ENCODE measurements at regions not wholly inside any gene's neighbourhood (a gene's known extent, or its start where the extent isn't known, plus 50 kb on each side); places are given as distances from the start of the nearest gene placed in this dataset.
"Not testable (repeated sequence)": the region's sequence is repeated elsewhere in the genome, so short reads cannot be mapped to it uniquely, and the experiment has no call there.

GRCh38 chr6:16991981-16992629 is 109.7 kb upstream of the STMND1 start:
- H3K9ac ChIP-seq (ENCODE audit: control insufficient read depth, insufficient read depth, low read length) = no peak overlapping the region
- ATAC-seq = no peak
- H3K79me2 ChIP-seq (ENCODE audit: control insufficient read depth, insufficient read depth, low read length) = no peaks in the 10 kb centered on the region
- no peak overlapping the region for H3K4me2 ChIP-seq (ENCODE audit: control insufficient read depth, insufficient read depth)
- H4K20me1 ChIP-seq (ENCODE audit: control insufficient read depth, insufficient read depth) = no peaks in the 10 kb centered on the region
- CTCF ChIA-PET = interaction anchor here (0.7 kb wide), 1 partner anchor 9 kb away, joined by 3 read pairs; no protein-coding TSS in a partner anchor
- H3K4me1 ChIP-seq (ENCODE audit: control insufficient read depth, insufficient read depth, low read length) = no peaks in the 10 kb centered on the region
- WGBS (ENCODE audit: insufficient coverage, insufficient replicate concordance, low lambda C conversion rate, missing lambda C conversion rate) = 0% methylated on average over 3 of the region's 3 CpGs
- intact Hi-C loops (cut with micrococcal nuclease; ENCODE audit: unreplicated experiment) = no loop called here
- no peaks in the 10 kb centered on the region; a peak in 1 of 4 replicates for H3K27me3 ChIP-seq (replicated peaks in 1 of 2; ENCODE audit: control insufficient read depth in 2 of 2, insufficient read depth in 2 of 2, low read length in 1 of 2)
- H3K9me3 ChIP-seq (replicated peaks; ENCODE audit: control insufficient read depth, insufficient read depth, low read length) = no peaks in the 10 kb centered on the region; the same call in 2 of the 3 replicates
- RAD21 ChIA-PET (ENCODE audit: unreplicated experiment) = no interaction called here
- no peak for DNase-seq (ENCODE audit: low read depth, low spot score)
- in situ Hi-C loops (cut with MboI) = no loop called here
- SMC1A ChIA-PET (ENCODE audit: uncharacterized antibody, unreplicated experiment) = no interaction called here
- TF ChIP-seq CBX5 (IDR thresholded peaks at IDR 0.05; ENCODE audit: low read depth) = no peak
- TF ChIP-seq JUNB (IDR thresholded peaks at IDR 0.05) = no peak
- TF ChIP-seq IRF4 (IDR thresholded peaks at IDR 0.05; ENCODE audit: low read depth, low read length) = no peak
- POLR2A ChIA-PET = no interaction called here
- H3K27ac ChIP-seq (ENCODE audit: control insufficient read depth, insufficient read depth) = no peak overlapping the region
- no peak for FAIRE-seq
- no TSS peak for BruUV-seq (replicated peaks)
- no peaks in the 10 kb centered on the region for H3K36me3 ChIP-seq (ENCODE audit: control insufficient read depth in 2 of 2, insufficient read depth in 2 of 2, low read length in 1 of 2)
- no peak overlapping the region for H2AFZ ChIP-seq (ENCODE audit: control insufficient read depth, low read depth, low read length)
- no peak overlapping the region for H3K4me3 ChIP-seq

DNA sequence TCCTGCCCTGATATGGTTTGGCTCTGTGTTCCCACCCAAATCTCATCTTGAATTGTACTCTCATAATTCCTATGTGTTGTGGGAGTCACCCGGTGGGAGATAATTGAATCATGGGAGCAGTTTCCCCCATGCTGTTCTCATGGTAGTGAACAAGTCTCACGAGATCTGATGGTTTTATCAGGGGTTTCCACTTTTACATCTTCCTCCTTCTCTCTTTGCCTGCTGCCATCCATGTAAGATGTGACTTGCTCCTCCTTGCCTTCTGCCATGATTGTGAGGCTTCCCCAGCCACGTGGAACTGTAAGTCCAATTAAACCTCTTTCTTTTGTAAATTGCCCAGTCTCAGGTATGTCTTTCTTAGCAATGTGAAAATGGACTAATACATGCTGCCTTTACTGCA is 111.9 kb upstream of the STMND1 start:
- RAD21 ChIA-PET (ENCODE audit: unreplicated experiment); H4K20me1 ChIP-seq (ENCODE audit: control insufficient read depth, insufficient read depth); H3K4me3 ChIP-seq; intact Hi-C loops (cut with micrococcal nuclease; ENCODE audit: unreplicated experiment); in situ Hi-C loops (cut with MboI); CTCF ChIA-PET; SMC1A ChIA-PET (ENCODE audit: uncharacterized antibody, unreplicated experiment); H3K36me3 ChIP-seq (ENCODE audit: control insufficient read depth in 2 of 2, insufficient read depth in 2 of 2, low read length in 1 of 2); H3K79me2 ChIP-seq (ENCODE audit: control insufficient read depth, insufficient read depth, low read length); H3K4me2 ChIP-seq (ENCODE audit: control insufficient read depth, insufficient read depth); FAIRE-seq; H2AFZ ChIP-seq (ENCODE audit: control insufficient read depth, low read depth, low read length); H3K9me3 ChIP-seq (replicated peaks; ENCODE audit: control insufficient read depth, insufficient read depth, low read length); BruUV-seq (replicated peaks); H3K9ac ChIP-seq (ENCODE audit: control insufficient read depth, insufficient read depth, low read length); POLR2A ChIA-PET; ATAC-seq; DNase-seq (ENCODE audit: low read depth, low spot score); H3K4me1 ChIP-seq (ENCODE audit: control insufficient read depth, insufficient read depth, low read length); H3K27me3 ChIP-seq (replicated peaks in 1 of 2; ENCODE audit: control insufficient read depth in 2 of 2, insufficient read depth in 2 of 2, low read length in 1 of 2); H3K27ac ChIP-seq (ENCODE audit: control insufficient read depth, insufficient read depth): not testable (repeated sequence)
- 31% methylated on average over 3 of the region's 3 CpGs for WGBS (ENCODE audit: insufficient coverage, insufficient replicate concordance, low lambda C conversion rate, missing lambda C conversion rate)
